RWPE1 (cell line): ENCODE measurements at regions not wholly inside any gene's neighbourhood (a gene's known extent, or its start where the extent isn't known, plus 50 kb on each side); places are given as distances from the start of the nearest gene placed in this dataset.
"Not testable (repeated sequence)": the region's sequence is repeated elsewhere in the genome, so short reads cannot be mapped to it uniquely, and the experiment has no call there.

Experiments
- CTCF ChIA-PET: fragments of 350-600 bp; sonication (Branson Sonifier 250); formaldehyde crosslinking; extraction: SDS; loops from one replicate; lab custom pipeline; 2021; lab: Yijun Ruan, JAX
- POLR2A ChIA-PET: fragments of 400-600 bp; formaldehyde crosslinking; extraction: SDS; loops from one replicate; lab custom pipeline; 2020; ENCODE audit warnings: antibody characterized with exemption; ENCODE audit not compliant: low non-redundant PET; lab: Yijun Ruan, JAX
- DNase-seq: peaks from one replicate; pipeline ENCODE4 v3.0.0; 2012; ENCODE audit warnings: low spot score
- H3K27ac ChIP-seq: fragments of 450-650 bp; 2 replicates; pipeline ENCODE4 v1.5.1; 2017
- CTCF ChIP-seq: fragments of 450-650 bp; conservative IDR thresholded peaks from 2 replicates; pipeline ENCODE4 v1.5.1; 2017; ENCODE audit warnings: low read depth, mild to moderate bottlenecking

- peak; percentile 28 for DNase-seq
- no peak overlapping the region for H3K27ac ChIP-seq
- no peak for TF ChIP-seq CTCF
- CTCF ChIA-PET: interaction anchor here (0.7 kb wide), 1 partner anchor 418 kb away, joined by 3 read pairs; no protein-coding TSS in a partner anchor
- POLR2A ChIA-PET: no interaction called here
Measured at GRCh38 chr1:190000365-190000872, 477.2 kb downstream of the BRINP3 start.

- ChIA-PET POLR2A (no interaction called here), CTCF (interaction anchor here (0.7 kb wide), 1 partner anchor 417 kb away, joined by 3 read pairs; no protein-coding TSS in a partner anchor)
- no peak for DNase-seq
- H3K27ac ChIP-seq: no peak overlapping the region
- TF ChIP-seq CTCF: no peak
Measured at GRCh38 chr1:190001187-190001586, 476.5 kb downstream of the BRINP3 start.

- no peak overlapping the region for H3K27ac ChIP-seq
- DNase-seq: no peak
- ChIA-PET POLR2A (no interaction called here), CTCF (no interaction called here)
- no peak for TF ChIP-seq CTCF
Measured at GRCh38 chr1:190003376-190003775, 474.3 kb downstream of the BRINP3 start.

- POLR2A ChIA-PET: no interaction called here
- no peak for DNase-seq
- H3K27ac ChIP-seq: no peak overlapping the region
- TF ChIP-seq CTCF: no peak
- CTCF ChIA-PET: interaction anchor here (0.7 kb wide), 1 partner anchor 13 kb away, joined by 4 read pairs; no protein-coding TSS in a partner anchor
Measured at GRCh38 chr1:190011585-190011984, 466.1 kb downstream of the BRINP3 start.

GRCh38 chr1:190019151-190019550 is 458.5 kb downstream of the BRINP3 start:
- DNase-seq, CTCF ChIA-PET, POLR2A ChIA-PET: not testable (repeated sequence)

GRCh38 chr1:190019717-190020116 is 457.9 kb downstream of the BRINP3 start:
- DNase-seq: no peak
- CTCF ChIA-PET: interaction anchor here (0.6 kb wide), 1 partner anchor 46 kb away, joined by 3 read pairs; no protein-coding TSS in a partner anchor
- TF ChIP-seq CTCF: no peak
- POLR2A ChIA-PET: no interaction called here
- H3K27ac ChIP-seq: no peak overlapping the region

More at GRCh38 chr1:190019151-190019550, 458.5 kb downstream of the BRINP3 start:
- not testable (repeated sequence) for H3K27ac ChIP-seq

GRCh38 chr1:190022709-190023108 is 455.0 kb downstream of the BRINP3 start:
- ChIA-PET CTCF (interaction anchor here (0.7 kb wide), 1 partner anchor 15 kb away, joined by 3 read pairs; no protein-coding TSS in a partner anchor), POLR2A (no interaction called here)
- no peak overlapping the region for H3K27ac ChIP-seq
- TF ChIP-seq CTCF: no peak
- DNase-seq: peak; percentile 84
